Liver (tissue), 3 donors: ENCODE measurements at regions not wholly inside any gene's neighbourhood (a gene's known extent, or its start where the extent isn't known, plus 50 kb on each side); places are given as distances from the start of the nearest gene placed in this dataset.

Source experiments
- FOXA1 ChIP-seq: IDR thresholded peaks from 2 replicates; pipeline ENCODE4 v1.6.1; 2016; ENCODE audit warnings: antibody characterized with exemption
- NR2F2 ChIP-seq: IDR thresholded peaks from 2 replicates; pipeline ENCODE4 v1.6.1; 2016; ENCODE audit warnings: antibody characterized with exemption
- RAD21 ChIP-seq, 2 donors: IDR thresholded peaks; 2 replicates each; pipeline ENCODE4 v1.6.1; 2016; ENCODE audit warnings: antibody characterized with exemption in 2 of 2, mild to moderate bottlenecking in 2 of 2
- RXRA ChIP-seq, 2 donors: IDR thresholded peaks; 2 replicates each; pipeline ENCODE4 v1.6.1; 2017 to 2018; ENCODE audit warnings: antibody characterized with exemption in 2 of 2, mild to moderate bottlenecking in 1 of 2
- SP1 ChIP-seq: IDR thresholded peaks from 2 replicates; pipeline ENCODE4 v1.6.1; 2018; ENCODE audit warnings: antibody characterized with exemption, mild to moderate bottlenecking
- TAF1 ChIP-seq: conservative IDR thresholded peaks from 2 replicates; pipeline ENCODE4 v1.6.1; 2016; ENCODE audit warnings: antibody characterized with exemption, mild to moderate bottlenecking
- TF ChIP-seq, protein P1 (sequence below): fragments of 150-350 bp; IDR thresholded peaks from 2 replicates; pipeline ENCODE4 v1.5.1; 2017; ENCODE audit warnings: improper control_type of control experiment, low read depth, low read length; ENCODE audit not compliant: missing input control
- TF ChIP-seq, protein P2 (sequence below): IDR thresholded peaks from 2 replicates; pipeline ENCODE4 v1.6.1; 2016; ENCODE audit warnings: antibody characterized with exemption
- TF ChIP-seq, protein P3 (sequence below): IDR thresholded peaks from 2 replicates; pipeline ENCODE4 v1.6.1; 2016; ENCODE audit warnings: antibody characterized with exemption, mild to moderate bottlenecking
- TF ChIP-seq, protein P4 (sequence below): IDR thresholded peaks from 2 replicates; pipeline ENCODE4 v1.6.1; 2016; ENCODE audit warnings: antibody characterized with exemption
- TF ChIP-seq, protein P5 (sequence below): IDR thresholded peaks from 2 replicates; pipeline ENCODE4 v1.6.1; 2016; ENCODE audit warnings: antibody characterized with exemption
- donor health status: healthy.
- donor health status: healthy.

DNA sequence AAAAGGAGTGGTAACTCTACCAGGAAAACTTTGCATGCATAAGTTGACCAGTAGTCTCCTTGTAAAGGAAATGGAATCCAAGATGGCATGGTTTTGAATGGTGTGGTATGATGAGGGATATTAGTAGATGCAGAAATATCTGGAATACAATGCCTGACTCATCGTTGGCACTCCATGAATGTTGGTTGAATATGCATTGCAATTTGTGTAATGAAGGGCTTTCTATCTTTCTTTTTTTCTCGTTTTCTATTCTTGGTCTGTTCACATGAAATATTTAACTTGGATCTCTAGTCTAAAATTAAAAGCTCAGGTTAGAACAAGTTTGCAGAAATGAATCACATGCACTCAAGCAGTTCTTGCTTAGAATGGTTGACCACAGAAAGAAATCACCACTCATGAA is 195.3 kb upstream of the ADRA1D start:
- TF ChIP-seq, protein P1, sequence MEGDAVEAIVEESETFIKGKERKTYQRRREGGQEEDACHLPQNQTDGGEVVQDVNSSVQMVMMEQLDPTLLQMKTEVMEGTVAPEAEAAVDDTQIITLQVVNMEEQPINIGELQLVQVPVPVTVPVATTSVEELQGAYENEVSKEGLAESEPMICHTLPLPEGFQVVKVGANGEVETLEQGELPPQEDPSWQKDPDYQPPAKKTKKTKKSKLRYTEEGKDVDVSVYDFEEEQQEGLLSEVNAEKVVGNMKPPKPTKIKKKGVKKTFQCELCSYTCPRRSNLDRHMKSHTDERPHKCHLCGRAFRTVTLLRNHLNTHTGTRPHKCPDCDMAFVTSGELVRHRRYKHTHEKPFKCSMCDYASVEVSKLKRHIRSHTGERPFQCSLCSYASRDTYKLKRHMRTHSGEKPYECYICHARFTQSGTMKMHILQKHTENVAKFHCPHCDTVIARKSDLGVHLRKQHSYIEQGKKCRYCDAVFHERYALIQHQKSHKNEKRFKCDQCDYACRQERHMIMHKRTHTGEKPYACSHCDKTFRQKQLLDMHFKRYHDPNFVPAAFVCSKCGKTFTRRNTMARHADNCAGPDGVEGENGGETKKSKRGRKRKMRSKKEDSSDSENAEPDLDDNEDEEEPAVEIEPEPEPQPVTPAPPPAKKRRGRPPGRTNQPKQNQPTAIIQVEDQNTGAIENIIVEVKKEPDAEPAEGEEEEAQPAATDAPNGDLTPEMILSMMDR, result no peak
- TF ChIP-seq RAD21 (IDR thresholded peaks at IDR 0.05) (no peak), FOXA1 (no peak), SP1 (no peak), TAF1 (no peak), NR2F2 (no peak), RXRA (IDR thresholded peaks at IDR 0.05) (no peak)
- TF ChIP-seq, protein P2, sequence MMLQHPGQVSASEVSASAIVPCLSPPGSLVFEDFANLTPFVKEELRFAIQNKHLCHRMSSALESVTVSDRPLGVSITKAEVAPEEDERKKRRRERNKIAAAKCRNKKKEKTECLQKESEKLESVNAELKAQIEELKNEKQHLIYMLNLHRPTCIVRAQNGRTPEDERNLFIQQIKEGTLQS, result no peak
- TF ChIP-seq, protein P3, sequence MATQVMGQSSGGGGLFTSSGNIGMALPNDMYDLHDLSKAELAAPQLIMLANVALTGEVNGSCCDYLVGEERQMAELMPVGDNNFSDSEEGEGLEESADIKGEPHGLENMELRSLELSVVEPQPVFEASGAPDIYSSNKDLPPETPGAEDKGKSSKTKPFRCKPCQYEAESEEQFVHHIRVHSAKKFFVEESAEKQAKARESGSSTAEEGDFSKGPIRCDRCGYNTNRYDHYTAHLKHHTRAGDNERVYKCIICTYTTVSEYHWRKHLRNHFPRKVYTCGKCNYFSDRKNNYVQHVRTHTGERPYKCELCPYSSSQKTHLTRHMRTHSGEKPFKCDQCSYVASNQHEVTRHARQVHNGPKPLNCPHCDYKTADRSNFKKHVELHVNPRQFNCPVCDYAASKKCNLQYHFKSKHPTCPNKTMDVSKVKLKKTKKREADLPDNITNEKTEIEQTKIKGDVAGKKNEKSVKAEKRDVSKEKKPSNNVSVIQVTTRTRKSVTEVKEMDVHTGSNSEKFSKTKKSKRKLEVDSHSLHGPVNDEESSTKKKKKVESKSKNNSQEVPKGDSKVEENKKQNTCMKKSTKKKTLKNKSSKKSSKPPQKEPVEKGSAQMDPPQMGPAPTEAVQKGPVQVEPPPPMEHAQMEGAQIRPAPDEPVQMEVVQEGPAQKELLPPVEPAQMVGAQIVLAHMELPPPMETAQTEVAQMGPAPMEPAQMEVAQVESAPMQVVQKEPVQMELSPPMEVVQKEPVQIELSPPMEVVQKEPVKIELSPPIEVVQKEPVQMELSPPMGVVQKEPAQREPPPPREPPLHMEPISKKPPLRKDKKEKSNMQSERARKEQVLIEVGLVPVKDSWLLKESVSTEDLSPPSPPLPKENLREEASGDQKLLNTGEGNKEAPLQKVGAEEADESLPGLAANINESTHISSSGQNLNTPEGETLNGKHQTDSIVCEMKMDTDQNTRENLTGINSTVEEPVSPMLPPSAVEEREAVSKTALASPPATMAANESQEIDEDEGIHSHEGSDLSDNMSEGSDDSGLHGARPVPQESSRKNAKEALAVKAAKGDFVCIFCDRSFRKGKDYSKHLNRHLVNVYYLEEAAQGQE, result no peak
- TF ChIP-seq, protein P4, sequence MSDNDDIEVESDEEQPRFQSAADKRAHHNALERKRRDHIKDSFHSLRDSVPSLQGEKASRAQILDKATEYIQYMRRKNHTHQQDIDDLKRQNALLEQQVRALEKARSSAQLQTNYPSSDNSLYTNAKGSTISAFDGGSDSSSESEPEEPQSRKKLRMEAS, result no peak
- TF ChIP-seq, protein P5, sequence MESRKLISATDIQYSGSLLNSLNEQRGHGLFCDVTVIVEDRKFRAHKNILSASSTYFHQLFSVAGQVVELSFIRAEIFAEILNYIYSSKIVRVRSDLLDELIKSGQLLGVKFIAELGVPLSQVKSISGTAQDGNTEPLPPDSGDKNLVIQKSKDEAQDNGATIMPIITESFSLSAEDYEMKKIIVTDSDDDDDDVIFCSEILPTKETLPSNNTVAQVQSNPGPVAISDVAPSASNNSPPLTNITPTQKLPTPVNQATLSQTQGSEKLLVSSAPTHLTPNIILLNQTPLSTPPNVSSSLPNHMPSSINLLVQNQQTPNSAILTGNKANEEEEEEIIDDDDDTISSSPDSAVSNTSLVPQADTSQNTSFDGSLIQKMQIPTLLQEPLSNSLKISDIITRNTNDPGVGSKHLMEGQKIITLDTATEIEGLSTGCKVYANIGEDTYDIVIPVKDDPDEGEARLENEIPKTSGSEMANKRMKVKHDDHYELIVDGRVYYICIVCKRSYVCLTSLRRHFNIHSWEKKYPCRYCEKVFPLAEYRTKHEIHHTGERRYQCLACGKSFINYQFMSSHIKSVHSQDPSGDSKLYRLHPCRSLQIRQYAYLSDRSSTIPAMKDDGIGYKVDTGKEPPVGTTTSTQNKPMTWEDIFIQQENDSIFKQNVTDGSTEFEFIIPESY, result no peak
